NB4 (cell line): ENCODE measurements at regions not wholly inside any gene's neighbourhood (a gene's known extent, or its start where the extent isn't known, plus 50 kb on each side); places are given as distances from the start of the nearest gene placed in this dataset.

Experiments
- CTCF ChIP-seq: IDR thresholded peaks from one replicate; pipeline ENCODE4 v1.5.1; 2012; ENCODE audit warnings: low read depth, low read length
- MAX ChIP-seq: IDR thresholded peaks from 2 replicates; pipeline ENCODE4 v1.6.1; 2011; ENCODE audit warnings: low read depth, low read length
- MYC ChIP-seq: IDR thresholded peaks from 2 replicates; pipeline ENCODE4 v1.6.1; 2011; ENCODE audit warnings: low read depth, low read length
- POLR2A ChIP-seq: IDR thresholded peaks from 2 replicates; pipeline ENCODE4 v1.6.1; 2011; ENCODE audit warnings: mild to moderate bottlenecking; ENCODE audit not compliant: insufficient read length; ENCODE audit errors: extremely low read depth

GRCh38 chr10:65769828-65770227 is 1156.0 kb upstream of the LRRTM3 start:
- TF ChIP-seq POLR2A (no peak), CTCF (no peak), MAX (no peak), MYC (no peak)
